Urothelium cell line (cell line): ENCODE measurements at regions not wholly inside any gene's neighbourhood (a gene's known extent, or its start where the extent isn't known, plus 50 kb on each side); places are given as distances from the start of the nearest gene placed in this dataset.
"Not testable (repeated sequence)": the region's sequence is repeated elsewhere in the genome, so short reads cannot be mapped to it uniquely, and the experiment has no call there.

Experiments used
- DNase-seq: peaks from one replicate; pipeline ENCODE4 v3.0.0; 2011; ENCODE audit warnings: low spot score, mixed read lengths
- FAIRE-seq: peaks from 2 replicates; lab custom pipeline; 2011; peaks lifted over from hg19 to GRCh38; lab: Jason Lieb, UNC

DNA sequence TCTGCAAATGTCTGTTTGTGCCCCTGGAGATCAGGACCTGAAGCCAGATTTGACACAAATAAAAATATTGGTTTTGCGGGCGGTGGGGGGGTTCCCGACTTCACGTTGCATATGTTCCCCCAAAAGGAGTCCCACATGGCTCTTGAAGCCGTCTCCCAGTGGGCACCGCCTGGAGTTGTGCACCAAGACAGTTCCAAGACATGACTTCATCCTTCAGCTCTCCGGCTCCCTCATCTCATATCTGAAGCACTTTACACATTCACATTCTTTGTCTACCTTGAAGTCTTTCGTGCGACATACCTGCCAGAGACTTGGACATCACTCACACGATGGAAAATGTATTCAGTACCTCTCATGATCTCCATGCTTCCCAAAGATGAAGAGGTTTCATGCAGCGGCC, 362.8 kb upstream of the FOXK1 start:
- FAIRE-seq (peak; percentile 62), DNase-seq (no peak)

DNA sequence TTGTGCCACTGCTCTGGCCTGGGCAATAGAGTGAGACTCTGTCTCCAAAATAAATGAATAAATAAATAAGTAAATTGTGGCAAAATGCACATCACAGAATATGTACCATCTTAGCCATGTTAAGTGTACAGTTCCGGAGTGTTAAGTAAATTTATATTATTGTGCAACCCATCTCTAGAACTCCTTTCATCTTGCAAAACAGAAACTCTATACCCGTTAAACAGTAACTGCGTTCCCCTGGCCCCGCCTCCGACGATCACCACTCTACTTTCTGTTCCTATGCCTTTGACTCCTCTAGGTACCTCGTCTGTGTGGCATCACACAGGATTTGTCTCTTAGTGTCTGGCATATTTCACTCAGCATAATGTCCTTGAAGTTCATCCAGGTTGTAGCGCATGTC, 356.4 kb upstream of the FOXK1 start:
- DNase-seq (no peak), FAIRE-seq (peak; percentile 86)

- no peak for DNase-seq
- peak; percentile 37 for FAIRE-seq
Observed at GRCh38 chr7:4331711-4332110, 350.4 kb upstream of the FOXK1 start.

GRCh38 chr7:4338556-4338955, 343.5 kb upstream of the FOXK1 start:
- FAIRE-seq (no peak), DNase-seq (no peak)

DNA sequence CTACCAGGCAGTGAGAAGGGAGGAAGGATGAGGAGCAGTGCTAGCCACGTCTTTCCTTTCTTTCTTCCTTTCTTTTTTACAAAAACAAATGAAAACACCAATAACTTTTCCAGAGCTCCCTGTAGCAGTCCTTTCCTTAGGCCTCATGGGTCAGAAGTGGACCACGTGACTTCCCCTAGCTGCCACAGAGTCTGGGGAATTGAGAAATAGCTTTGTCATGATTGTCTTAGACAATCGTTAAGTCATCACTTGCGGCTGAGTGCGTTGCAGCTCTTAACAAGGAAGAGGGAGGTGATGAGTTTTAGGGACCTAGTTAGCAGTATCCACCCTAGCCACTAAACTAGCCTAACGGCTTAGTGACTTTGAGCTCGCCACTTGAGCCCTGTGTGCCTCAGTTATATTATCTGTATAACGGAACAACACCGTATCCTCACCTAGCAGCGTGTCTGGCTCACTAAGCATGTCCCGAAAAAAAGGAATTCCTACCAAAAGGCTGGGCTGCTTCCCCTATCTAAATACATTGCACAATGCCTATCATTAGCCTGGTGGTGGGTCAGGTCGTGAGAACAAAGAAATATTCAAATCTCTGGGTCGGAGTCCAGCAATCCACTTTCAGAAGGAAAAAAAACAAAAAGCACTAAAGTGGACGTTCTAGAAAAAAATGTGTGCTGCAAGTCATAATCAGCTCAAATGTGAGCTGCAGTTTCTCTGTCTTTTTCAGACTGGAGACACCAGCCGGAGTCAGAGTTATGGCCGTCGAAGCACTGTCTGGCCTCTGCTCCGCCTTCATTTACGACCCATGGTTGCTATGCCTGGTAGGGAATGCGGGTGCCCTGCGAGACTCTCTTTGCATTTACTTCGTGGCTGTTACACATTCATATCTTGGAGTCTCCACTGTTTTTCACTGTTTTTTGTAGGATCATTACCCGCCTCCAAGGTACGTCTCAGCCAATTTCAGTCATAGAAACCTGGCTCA, 338.5 kb upstream of the FOXK1 start:
- FAIRE-seq: peak; percentile 77
- no peak for DNase-seq

- FAIRE-seq (no peak), DNase-seq (peak; percentile 46)
Observed at GRCh38 chr7:4345004-4345403, 337.1 kb upstream of the FOXK1 start.

- FAIRE-seq (no peak), DNase-seq (no peak)
Observed at GRCh38 chr7:4352069-4352468, 330.0 kb upstream of the FOXK1 start.

- FAIRE-seq (peak; percentile 96), DNase-seq (no peak)
Observed at GRCh38 chr7:4361774-4362173, 320.3 kb upstream of the FOXK1 start.

DNA sequence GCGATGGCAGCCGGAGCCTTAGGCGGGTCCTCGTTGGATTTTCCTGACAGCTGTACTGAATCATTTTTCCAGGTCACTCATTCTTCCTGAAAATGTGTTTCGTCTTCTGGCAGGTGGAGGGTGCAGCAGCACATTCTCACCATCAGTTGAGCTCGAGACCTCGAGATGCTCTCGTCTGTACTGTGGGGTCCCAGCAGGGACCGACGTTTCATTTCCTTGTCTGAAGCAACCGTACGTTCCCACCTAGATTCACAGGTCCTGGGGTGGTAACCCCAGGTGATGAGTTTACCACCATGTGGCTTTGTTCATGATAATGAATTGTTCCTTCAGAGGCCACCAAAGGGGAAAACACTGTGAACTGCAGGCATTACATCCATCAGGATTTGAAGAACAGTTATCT, 298.5 kb upstream of the FOXK1 start:
- DNase-seq (no peak), FAIRE-seq (peak; percentile 81)

GRCh38 chr7:4386190-4386589, 295.9 kb upstream of the FOXK1 start:
- peak; percentile 50 for FAIRE-seq
- no peak for DNase-seq

DNA sequence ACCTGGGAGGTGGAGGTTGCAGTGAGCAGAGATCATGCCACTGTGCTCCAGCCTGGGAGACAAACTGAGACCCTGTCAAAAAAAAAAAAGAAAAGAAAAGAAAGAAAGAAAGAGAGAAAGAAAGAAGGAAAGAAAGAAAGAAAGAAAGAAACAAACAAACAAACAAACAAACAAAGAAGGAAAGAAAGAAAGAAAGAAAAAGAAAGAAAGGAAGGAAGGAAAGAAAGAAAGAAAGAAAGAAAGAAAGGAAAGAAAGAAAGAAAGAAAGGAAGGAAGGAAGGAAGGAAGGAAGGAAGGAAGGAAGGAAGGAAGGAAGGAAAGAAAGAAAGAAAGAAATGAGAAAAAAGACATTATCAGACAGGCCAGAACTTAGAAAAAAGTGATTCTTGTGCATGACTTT, 291.0 kb upstream of the FOXK1 start:
- not testable (repeated sequence) for DNase-seq, FAIRE-seq

GRCh38 chr7:4394736-4395135, 287.4 kb upstream of the FOXK1 start:
- DNase-seq: no peak
- FAIRE-seq: no peak

DNA sequence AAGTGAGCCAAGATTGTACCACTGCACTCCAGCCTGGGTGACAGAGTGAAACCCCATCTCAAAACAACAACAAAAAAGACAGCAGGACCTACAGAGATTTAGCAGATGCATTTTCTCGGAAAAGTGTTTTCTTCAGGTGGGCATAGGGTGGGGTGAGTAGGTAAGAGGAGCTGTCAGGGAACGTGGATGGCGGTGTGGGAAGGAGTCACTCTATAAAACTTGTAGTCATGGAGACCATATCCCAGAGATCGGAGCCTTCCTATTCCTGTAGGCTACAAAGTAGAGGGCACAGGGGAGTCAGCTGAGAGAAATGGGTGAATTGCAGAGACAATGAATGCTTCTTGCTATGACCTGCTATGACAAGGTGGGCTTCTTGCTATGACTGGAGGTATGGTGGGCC, 283.0 kb upstream of the FOXK1 start:
- DNase-seq (no peak), FAIRE-seq (no peak)

- FAIRE-seq (no peak), DNase-seq (no peak)
Observed at GRCh38 chr7:4399596-4399995, 282.5 kb upstream of the FOXK1 start.

DNA sequence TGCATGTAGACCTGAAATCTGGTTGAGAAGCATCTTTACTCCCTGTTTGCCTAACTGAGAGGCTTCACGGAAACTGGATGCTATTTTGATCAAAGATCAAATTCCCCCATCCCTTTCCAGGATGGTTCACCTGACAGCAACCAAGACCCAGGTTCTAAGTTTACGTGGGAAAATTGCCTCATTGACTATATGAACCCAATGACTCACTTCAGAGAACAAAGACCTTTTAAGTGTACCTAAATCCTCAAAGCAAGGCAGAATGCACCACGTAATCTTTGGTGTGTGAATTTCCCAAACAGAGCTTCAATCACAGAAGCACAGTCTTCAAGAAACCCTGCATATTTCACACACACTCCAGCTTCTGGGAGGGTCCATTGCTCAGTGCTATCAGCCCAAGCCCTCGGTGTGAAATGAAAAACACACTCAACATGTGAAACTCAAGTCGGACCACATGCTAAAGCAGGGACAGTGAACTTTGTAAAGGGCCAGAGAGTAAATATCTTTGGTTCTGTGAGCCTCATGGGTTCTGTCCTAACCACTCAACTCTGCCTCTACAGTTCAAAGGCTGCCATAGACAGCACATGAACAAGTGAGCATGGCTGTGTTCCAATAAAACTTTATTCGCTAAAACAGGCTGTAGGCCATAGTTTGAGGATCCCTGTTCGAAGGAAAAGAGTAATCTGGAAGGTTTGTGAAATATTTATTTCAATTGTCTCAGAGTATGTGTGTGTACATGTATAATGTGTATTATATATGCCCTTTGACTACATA, 275.6 kb upstream of the FOXK1 start:
- peak; percentile 91 for FAIRE-seq
- DNase-seq: peak; percentile 54

- DNase-seq (no peak), FAIRE-seq (no peak)
Observed at GRCh38 chr7:4409946-4410345, 272.1 kb upstream of the FOXK1 start.

GRCh38 chr7:4416396-4417056, 265.6 kb upstream of the FOXK1 start:
- peak; percentile 82 for DNase-seq
- peak; percentile 96 for FAIRE-seq

GRCh38 chr7:4428526-4428925, 253.6 kb upstream of the FOXK1 start:
- FAIRE-seq (no peak), DNase-seq (no peak)

- no peak for FAIRE-seq
- DNase-seq: no peak
Observed at GRCh38 chr7:4430227-4430626, 251.9 kb upstream of the FOXK1 start.

GRCh38 chr7:4434306-4434705, 247.8 kb upstream of the FOXK1 start:
- FAIRE-seq: peak; percentile 93
- no peak for DNase-seq

- no peak for FAIRE-seq
- DNase-seq: no peak
Observed at GRCh38 chr7:4436361-4436895, 245.7 kb upstream of the FOXK1 start.
